ENCODE measurements at regions not wholly inside any gene's neighbourhood (a gene's known extent, or its start where the extent isn't known, plus 50 kb on each side); places are given as distances from the start of the nearest gene placed in this dataset.

DNA sequence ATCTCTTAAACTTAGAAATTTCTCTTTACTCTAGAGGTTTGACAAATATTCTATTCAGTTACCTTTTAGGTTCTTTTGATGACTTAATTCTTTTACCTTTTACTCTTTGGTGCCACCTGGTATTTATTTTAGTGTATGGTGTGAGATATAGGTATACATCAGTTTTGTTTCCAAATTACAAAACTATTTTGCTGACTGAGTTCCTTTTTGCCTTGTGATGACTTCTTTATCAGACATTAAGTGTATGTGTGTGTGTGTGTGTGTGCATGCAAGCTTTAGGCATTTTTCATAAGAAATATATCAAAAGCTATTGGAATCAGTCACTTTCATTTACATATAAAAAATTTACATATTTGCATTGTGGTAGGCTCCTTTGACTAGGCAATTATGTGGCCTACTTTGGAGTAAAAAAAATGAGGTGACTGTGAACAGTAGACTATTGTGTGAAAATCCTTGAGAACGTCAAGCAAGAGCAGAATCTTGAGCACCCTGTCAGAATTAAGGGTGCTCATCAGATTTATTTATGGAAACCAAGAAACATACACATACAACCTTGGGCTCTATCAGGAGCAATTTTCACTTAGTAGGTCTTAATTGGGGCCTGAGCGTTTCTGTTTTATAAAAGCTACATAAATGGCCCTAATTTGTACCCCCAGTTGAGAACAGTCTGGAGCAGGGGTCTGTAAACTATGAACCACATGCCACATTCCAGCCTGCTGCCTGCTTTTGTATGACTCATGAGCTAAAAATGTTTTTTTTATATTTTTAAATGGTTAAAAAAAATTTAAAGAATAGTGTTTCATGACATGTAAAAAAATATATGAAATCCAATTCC lies 415.9 kb downstream of the SLC4A3 start:
- no peak for FAIRE-seq
- no peak for DNase-seq (ENCODE audit: insufficient read length, low spot score)
- TF ChIP-seq SPI1 (IDR thresholded peaks at IDR 0.05; ENCODE audit: low read depth, low read length) (no peak), POLR2A (IDR thresholded peaks at IDR 0.05; ENCODE audit: low read depth, low read length) (no peak), POLR2AphosphoS5 (IDR thresholded peaks at IDR 0.05; ENCODE audit: low read depth, low read length) (no peak), TAF1 (IDR thresholded peaks at IDR 0.05; ENCODE audit: low read depth, low read length) (no peak), PAX5 (IDR thresholded peaks at IDR 0.05; ENCODE audit: insufficient read depth, low read length, severe bottlenecking) (no peak), POU2F2 (IDR thresholded peaks at IDR 0.05; ENCODE audit: low read depth, low read length) (no peak)

DNA sequence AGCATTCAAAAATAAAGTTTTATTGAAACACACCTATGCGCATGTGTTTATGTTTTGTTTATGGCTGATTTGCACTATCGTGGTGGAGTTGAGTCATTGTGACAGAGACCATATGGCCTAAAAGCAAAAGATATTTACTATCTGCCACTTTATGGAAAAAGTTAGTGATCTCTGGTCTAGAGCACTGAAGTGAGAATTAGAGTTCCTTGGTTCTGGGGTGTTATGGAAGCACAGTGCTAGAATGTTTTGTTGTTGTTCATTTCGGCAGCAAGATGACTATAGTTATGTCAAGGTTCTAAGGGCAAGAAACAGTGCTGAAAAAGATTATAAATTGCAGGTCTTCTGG lies 416.5 kb downstream of the SLC4A3 start:
- FAIRE-seq: no peak
- DNase-seq (ENCODE audit: insufficient read length, low spot score): no peak
- TF ChIP-seq POLR2A (IDR thresholded peaks at IDR 0.05; ENCODE audit: low read depth, low read length): no peak

DNA sequence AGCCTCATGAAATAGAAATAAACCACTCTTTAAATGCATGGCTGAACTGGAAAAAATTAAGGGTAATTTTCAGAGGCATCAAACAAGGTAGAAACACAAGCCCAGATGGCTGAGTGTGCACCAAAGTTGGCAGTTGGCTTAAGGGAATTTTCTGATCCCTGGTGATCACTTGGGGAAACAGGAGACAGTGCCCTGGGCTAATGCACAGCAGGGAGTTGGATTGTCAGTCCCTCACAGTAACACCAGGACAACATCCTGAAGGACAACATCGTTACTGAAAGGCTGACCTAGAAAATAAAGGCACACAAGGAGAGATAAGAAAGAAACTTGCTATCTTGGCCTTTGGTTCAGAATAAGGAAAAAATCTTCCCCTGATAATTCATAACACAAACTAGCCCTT lies 417.0 kb downstream of the SLC4A3 start:
- DNase-seq (ENCODE audit: insufficient read length, low spot score): no peak
- TF ChIP-seq POU2F2 (IDR thresholded peaks at IDR 0.05; ENCODE audit: low read depth, low read length): no peak
- no peak for TF ChIP-seq POLR2AphosphoS5 (IDR thresholded peaks at IDR 0.05; ENCODE audit: low read depth, low read length)
- no peak for TF ChIP-seq POLR2A (IDR thresholded peaks at IDR 0.05; ENCODE audit: low read depth, low read length)
- TF ChIP-seq TAF1 (IDR thresholded peaks at IDR 0.05; ENCODE audit: low read depth, low read length): no peak
- TF ChIP-seq SPI1 (IDR thresholded peaks at IDR 0.05; ENCODE audit: low read depth, low read length): no peak
- FAIRE-seq: no peak

DNA sequence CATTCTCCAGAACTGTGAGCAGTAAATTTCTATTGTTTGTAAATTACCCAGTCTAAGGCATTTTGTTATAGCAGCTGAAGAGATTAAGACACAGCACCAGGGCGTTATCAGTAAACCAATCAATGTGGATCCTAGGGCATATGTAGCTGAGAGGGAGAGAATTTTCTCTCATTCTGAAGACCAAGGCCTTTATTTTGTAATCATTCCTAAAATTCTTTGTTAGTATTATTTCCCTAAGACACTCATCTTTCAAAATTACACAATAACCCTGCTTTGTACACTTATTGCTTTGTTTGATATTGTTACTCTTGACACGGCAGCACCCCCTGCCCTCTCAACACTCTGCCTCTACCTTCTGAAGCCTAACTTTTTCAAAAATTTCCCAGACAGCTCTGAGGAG lies 419.1 kb downstream of the SLC4A3 start:
- no peak for FAIRE-seq
- no peak for DNase-seq (ENCODE audit: insufficient read length, low spot score)
- TF ChIP-seq SPI1 (IDR thresholded peaks at IDR 0.05; ENCODE audit: low read depth, low read length) (no peak), POLR2AphosphoS5 (IDR thresholded peaks at IDR 0.05; ENCODE audit: low read depth, low read length) (no peak), PAX5 (IDR thresholded peaks at IDR 0.05; ENCODE audit: insufficient read depth, low read length, severe bottlenecking) (no peak), POLR2A (IDR thresholded peaks at IDR 0.05; ENCODE audit: low read depth, low read length) (no peak), POU2F2 (IDR thresholded peaks at IDR 0.05; ENCODE audit: low read depth, low read length) (no peak), TAF1 (IDR thresholded peaks at IDR 0.05; ENCODE audit: low read depth, low read length) (no peak)

DNA sequence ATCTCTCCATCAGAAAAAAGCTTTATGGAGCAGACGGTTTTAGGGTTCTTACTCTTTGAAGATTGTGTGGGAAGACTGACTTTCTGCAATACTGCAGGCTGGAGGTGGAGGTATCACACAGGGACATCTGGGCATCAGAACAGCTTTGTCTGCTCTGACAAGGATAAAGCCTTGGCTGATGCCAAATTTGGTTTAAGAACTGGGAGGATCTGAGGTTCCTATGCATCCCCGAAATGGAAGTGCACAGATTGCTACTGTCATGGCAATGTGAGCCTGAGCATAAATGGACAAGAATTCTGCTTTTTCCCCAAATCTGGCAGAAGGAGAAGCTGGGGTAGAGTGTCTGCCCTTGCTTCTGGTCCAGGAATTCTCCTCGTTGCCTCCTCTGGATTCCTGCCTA lies 424.3 kb downstream of the SLC4A3 start:
- no peak for TF ChIP-seq POLR2AphosphoS5 (IDR thresholded peaks at IDR 0.05; ENCODE audit: low read depth, low read length)
- no peak for TF ChIP-seq TAF1 (IDR thresholded peaks at IDR 0.05; ENCODE audit: low read depth, low read length)
- TF ChIP-seq POLR2A (IDR thresholded peaks at IDR 0.05; ENCODE audit: low read depth, low read length): no peak
- no peak for TF ChIP-seq SPI1 (IDR thresholded peaks at IDR 0.05; ENCODE audit: low read depth, low read length)
- TF ChIP-seq POU2F2 (IDR thresholded peaks at IDR 0.05; ENCODE audit: low read depth, low read length): no peak
- no peak for TF ChIP-seq PAX5 (IDR thresholded peaks at IDR 0.05; ENCODE audit: insufficient read depth, low read length, severe bottlenecking)
- no peak for DNase-seq (ENCODE audit: insufficient read length, low spot score)
- no peak for FAIRE-seq

DNA sequence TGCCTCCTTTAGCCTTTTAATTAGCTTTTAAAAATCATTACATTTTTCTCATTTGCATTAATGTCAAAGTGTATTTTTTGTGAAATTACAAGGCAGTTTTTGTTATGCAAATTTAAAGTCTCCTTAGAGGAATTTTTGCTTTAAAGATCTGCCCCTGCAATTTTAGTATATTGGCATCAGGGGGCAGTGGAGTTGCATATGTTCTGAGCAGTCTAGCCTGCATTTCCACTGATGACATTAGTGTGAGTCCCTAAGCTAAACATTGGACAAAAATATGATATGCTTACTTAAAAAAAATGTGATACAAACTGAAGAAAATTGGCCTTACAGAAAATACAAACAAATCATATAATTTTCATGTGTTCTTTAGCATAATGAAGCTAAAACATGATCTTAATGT lies 426.5 kb downstream of the SLC4A3 start:
- no peak for TF ChIP-seq TAF1 (IDR thresholded peaks at IDR 0.05; ENCODE audit: low read depth, low read length)
- TF ChIP-seq POLR2AphosphoS5 (IDR thresholded peaks at IDR 0.05; ENCODE audit: low read depth, low read length): no peak
- no peak for TF ChIP-seq SPI1 (IDR thresholded peaks at IDR 0.05; ENCODE audit: low read depth, low read length)
- TF ChIP-seq POU2F2 (IDR thresholded peaks at IDR 0.05; ENCODE audit: low read depth, low read length): no peak
- no peak for TF ChIP-seq PAX5 (IDR thresholded peaks at IDR 0.05; ENCODE audit: insufficient read depth, low read length, severe bottlenecking)
- FAIRE-seq (no peak), DNase-seq (ENCODE audit: insufficient read length, low spot score) (no peak)

DNA sequence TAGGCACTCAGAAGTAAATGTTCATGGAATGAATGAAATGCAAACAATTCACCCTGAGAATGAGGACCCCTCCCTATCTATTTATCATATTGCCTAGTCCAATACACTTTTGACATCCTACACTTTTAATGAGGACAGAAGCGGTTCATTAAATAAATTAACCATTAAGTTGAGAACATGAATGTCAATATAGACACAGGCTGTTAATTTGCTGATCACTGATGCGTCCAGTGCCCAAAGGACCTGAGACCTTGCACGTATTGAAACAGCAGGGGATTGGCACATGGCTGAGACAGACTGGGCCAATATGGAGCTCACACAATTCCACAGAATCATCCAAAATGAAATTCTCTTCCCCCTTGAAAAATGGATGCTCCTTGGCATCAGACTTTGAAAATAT lies 430.0 kb downstream of the SLC4A3 start:
- FAIRE-seq: no peak
- TF ChIP-seq POU2F2 (IDR thresholded peaks at IDR 0.05; ENCODE audit: low read depth, low read length): no peak
- TF ChIP-seq SPI1 (IDR thresholded peaks at IDR 0.05; ENCODE audit: low read depth, low read length): no peak
- TF ChIP-seq POLR2A (IDR thresholded peaks at IDR 0.05; ENCODE audit: low read depth, low read length): no peak
- no peak for TF ChIP-seq POLR2AphosphoS5 (IDR thresholded peaks at IDR 0.05; ENCODE audit: low read depth, low read length)
- no peak for TF ChIP-seq TAF1 (IDR thresholded peaks at IDR 0.05; ENCODE audit: low read depth, low read length)
- no peak for TF ChIP-seq PAX5 (IDR thresholded peaks at IDR 0.05; ENCODE audit: insufficient read depth, low read length, severe bottlenecking)
- no peak for DNase-seq (ENCODE audit: insufficient read length, low spot score)

DNA sequence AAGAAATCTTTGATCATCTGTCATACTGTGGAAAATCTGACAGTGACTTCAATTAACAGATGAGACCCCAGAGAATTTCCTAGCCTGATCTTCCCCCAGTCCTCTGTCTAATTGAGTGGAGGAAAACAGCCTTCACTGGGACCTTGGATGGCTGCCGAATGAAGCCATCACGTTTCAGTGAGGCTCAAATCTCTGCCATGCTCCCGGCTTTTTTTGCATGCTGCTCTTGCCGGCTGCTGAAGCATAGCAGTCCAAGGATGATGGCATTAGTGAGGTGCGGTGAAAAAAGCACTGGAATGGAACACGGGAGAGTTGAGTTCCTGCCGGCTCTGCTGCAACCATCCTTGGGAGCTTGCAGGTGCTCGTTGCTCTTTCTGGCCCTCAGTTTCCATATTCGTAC lies 430.5 kb downstream of the SLC4A3 start:
- no peak for DNase-seq (ENCODE audit: insufficient read length, low spot score)
- no peak for FAIRE-seq
- no peak for TF ChIP-seq PAX5 (IDR thresholded peaks at IDR 0.05; ENCODE audit: insufficient read depth, low read length, severe bottlenecking)
- TF ChIP-seq POU2F2 (IDR thresholded peaks at IDR 0.05; ENCODE audit: low read depth, low read length): no peak
- TF ChIP-seq SPI1 (IDR thresholded peaks at IDR 0.05; ENCODE audit: low read depth, low read length): no peak

DNA sequence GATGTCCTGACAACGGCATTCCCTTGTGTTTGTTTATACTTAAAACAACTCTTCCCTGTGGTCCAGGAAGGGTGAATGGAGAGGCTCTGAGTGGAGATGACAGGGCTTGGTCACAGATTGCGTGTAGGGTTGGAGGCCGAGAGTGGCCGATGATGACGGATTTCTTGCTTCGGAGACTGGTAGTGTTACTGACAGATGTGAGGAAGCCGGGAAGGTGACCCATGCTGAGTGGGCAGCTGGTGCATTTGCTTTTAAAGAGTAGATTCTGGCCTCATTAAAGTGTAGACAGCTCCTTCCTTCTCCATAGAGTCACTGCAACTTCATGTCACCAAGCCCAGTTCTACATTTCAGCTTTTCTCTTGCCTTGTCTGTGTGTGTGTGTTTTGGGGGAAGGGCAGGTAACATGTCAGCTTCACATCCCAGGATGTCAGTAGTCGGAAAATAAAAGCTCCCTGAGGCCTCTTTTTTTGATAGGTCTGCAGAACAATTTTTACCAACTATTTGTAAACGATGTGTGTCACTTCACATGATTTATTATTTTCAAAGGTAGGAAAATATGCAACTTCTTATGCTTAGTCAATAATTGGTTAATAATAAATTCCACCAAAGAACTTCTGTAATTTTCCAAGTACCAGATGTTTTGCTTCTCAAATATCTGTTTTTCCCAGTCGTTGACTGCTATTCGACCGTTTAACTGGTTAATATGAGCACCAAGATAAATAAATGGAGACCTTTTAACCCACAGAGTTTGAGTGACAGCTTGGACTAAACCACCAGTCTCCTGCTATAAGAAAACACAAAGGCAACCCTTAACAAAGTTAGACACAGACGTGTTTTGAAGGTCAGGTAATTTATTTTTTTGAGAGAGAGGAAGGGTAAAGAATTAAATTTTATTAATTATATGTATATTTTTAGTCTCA lies 436.9 kb downstream of the SLC4A3 start:
- no peak for DNase-seq (ENCODE audit: insufficient read length, low spot score)
- FAIRE-seq: no peak
- TF ChIP-seq POLR2A (IDR thresholded peaks at IDR 0.05; ENCODE audit: low read depth, low read length): no peak
- no peak for TF ChIP-seq POU2F2 (IDR thresholded peaks at IDR 0.05; ENCODE audit: low read depth, low read length)
- TF ChIP-seq POLR2AphosphoS5 (IDR thresholded peaks at IDR 0.05; ENCODE audit: low read depth, low read length): no peak
- no peak for TF ChIP-seq TAF1 (IDR thresholded peaks at IDR 0.05; ENCODE audit: low read depth, low read length)
- TF ChIP-seq SPI1 (IDR thresholded peaks at IDR 0.05; ENCODE audit: low read depth, low read length): no peak
- TF ChIP-seq PAX5 (IDR thresholded peaks at IDR 0.05; ENCODE audit: insufficient read depth, low read length, severe bottlenecking): no peak
